ENCODE measurements at regions not wholly inside any gene's neighbourhood (a gene's known extent, or its start where the extent isn't known, plus 50 kb on each side); places are given as distances from the start of the nearest gene placed in this dataset.

DNA sequence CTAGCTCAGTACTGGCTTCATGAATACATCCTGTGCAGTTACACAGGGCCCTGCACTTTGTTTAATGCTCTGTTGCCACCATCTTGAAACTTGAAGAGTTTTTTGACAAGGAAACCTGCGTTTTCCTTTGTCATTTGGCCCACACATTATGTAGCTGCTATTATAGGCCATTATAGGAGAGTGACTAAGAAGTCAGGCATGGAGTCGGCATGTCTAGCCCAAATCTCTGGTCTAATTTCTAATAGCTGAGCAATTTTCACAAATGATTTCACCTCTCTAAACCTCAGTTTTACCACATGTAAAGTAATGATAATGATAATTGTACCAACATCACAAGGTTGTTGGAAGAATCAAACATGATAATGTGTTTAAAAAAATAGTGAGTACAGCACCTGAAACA, 67.1 kb upstream of the MYLIP start:
- Histone ChIP-seq H3K27me3 (ENCODE audit: low read depth) (no peaks in the 10 kb centered on the region), H3K4me3 (no peak overlapping the region), H3K36me3 (no peaks in the 10 kb centered on the region), H3K9me3 (no peaks in the 10 kb centered on the region), H3K27ac (no peak overlapping the region), H3K4me1 (no peaks in the 10 kb centered on the region)
- DNase-seq: no peak
- no peak for ATAC-seq
- TF ChIP-seq, protein P1, sequence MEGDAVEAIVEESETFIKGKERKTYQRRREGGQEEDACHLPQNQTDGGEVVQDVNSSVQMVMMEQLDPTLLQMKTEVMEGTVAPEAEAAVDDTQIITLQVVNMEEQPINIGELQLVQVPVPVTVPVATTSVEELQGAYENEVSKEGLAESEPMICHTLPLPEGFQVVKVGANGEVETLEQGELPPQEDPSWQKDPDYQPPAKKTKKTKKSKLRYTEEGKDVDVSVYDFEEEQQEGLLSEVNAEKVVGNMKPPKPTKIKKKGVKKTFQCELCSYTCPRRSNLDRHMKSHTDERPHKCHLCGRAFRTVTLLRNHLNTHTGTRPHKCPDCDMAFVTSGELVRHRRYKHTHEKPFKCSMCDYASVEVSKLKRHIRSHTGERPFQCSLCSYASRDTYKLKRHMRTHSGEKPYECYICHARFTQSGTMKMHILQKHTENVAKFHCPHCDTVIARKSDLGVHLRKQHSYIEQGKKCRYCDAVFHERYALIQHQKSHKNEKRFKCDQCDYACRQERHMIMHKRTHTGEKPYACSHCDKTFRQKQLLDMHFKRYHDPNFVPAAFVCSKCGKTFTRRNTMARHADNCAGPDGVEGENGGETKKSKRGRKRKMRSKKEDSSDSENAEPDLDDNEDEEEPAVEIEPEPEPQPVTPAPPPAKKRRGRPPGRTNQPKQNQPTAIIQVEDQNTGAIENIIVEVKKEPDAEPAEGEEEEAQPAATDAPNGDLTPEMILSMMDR (IDR thresholded peaks at IDR 0.05): no peak
- intact Hi-C loops (cut with DNase I): no loop called here

DNA sequence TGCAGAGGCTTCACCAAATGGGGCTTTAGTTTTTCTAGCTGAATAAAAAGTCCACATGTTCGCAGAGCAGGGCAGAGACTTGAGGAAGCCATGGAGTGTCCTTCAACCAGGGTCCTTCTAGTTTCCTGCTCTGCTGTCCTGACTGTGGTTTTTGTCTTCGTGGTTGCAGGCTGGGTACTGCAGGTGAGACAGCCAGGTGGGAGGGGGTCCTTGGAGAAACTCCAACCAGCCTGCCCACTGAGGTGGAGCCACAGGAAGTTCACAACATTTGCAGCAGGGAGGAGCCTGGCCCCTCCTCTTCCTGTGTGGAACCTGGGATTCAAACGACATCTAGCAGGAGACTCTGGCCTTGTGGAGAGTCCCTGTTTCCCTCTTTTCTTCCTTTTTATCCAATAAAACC, 68.8 kb upstream of the MYLIP start:
- TF ChIP-seq, protein P1 (IDR thresholded peaks at IDR 0.05): no peak
- Histone ChIP-seq H3K27me3 (ENCODE audit: low read depth) (no peaks in the 10 kb centered on the region), H3K4me1 (no peaks in the 10 kb centered on the region), H3K36me3 (no peaks in the 10 kb centered on the region), H3K9me3 (no peaks in the 10 kb centered on the region), H3K27ac (no peak overlapping the region), H3K4me3 (no peak overlapping the region)
- ATAC-seq (no peak), DNase-seq (no peak)
- intact Hi-C loops (cut with DNase I): no loop called here

DNA sequence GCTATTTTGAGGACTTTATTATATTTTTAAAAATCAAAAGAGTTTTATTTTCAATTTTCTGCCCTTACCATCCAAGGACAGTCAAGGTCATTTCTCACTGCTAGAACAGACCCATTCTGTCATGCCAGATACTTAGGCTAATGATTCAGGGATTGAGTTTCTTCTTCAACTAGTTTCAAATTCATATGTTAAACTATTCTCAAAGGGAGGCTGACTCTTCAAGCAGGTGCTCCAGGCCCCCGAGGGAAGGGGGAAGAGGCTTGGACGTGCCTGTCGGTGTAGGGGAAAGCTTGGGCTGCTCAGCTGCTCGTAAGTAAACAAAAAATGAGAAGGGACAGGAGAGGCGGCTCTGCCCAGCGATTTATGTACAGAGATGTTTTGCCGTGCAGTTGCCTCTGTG, 69.4 kb upstream of the MYLIP start:
- Histone ChIP-seq H3K27me3 (ENCODE audit: low read depth) (no peaks in the 10 kb centered on the region), H3K36me3 (no peaks in the 10 kb centered on the region), H3K4me1 (no peaks in the 10 kb centered on the region), H3K27ac (no peak overlapping the region), H3K9me3 (no peaks in the 10 kb centered on the region), H3K4me3 (no peak overlapping the region)
- DNase-seq: no peak
- no peak for ATAC-seq
- intact Hi-C loops (cut with DNase I): no loop called here
- TF ChIP-seq, protein P1 (IDR thresholded peaks at IDR 0.05): no peak

DNA sequence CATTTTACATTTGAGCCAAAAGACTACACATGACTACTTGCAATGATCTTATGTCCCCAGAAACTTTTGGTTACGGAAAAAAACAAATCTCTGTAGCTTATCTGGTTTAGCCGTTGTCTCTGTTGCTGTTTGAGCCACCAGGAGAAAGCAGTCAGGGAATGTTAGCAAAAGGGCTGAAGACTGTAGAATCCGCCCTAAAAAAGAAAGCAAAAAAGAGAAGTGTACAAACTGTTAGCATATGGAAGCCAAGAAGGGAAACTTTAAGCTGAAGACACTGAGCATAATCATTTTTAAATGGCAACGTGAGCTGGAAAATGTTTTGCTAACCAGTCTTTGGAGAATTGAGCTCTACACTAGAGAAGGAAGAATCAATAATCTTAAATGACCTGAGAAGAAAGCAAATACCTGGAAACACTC, 69.9 kb upstream of the MYLIP start:
- H3K9me3 ChIP-seq: no peaks in the 10 kb centered on the region
- ATAC-seq (no peak), DNase-seq (no peak)
- no peaks in the 10 kb centered on the region for H3K4me1 ChIP-seq
- no peak overlapping the region for H3K4me3 ChIP-seq
- H3K27me3 ChIP-seq (ENCODE audit: low read depth): no peaks in the 10 kb centered on the region
- intact Hi-C loops (cut with DNase I): no loop called here
- no peak overlapping the region for H3K27ac ChIP-seq
- TF ChIP-seq, protein P1 (IDR thresholded peaks at IDR 0.05): no peak
- H3K36me3 ChIP-seq: no peaks in the 10 kb centered on the region

DNA sequence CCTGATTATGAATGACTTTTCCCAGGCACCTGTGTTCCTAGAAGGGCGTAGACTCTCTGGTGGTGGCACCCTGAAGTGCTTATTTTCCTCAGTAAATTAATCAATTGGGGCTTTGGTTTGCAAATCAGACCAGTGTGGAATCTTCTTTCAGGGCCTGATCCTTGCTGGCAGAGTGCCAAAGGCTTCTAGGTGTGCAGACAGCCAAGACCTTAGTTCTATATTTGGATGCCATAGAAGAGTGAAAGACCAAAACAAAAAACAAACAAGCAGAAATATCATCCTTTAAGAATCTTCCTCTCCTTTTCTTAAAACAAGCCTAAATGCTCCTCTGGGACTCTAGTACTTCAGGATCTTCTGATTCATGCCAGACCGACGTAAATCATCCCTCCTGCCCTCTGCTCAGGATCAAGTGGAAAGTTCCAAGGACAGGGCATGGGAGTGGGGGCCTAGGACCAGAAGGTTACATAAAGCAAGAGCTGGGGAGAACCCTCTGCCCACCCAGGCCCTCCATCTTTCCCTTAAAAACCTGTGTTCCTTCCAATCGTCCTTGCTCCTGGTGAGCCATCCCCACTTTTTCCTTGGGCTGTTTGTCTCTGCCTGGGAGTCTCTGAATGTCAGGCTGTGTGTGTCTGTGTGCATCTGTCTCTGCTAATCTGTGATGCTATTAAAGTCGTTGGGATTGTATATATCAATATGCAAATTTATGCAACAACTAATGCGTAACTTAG, 70.5 kb upstream of the MYLIP start:
- TF ChIP-seq, protein P1 (IDR thresholded peaks at IDR 0.05): no peak
- Histone ChIP-seq H3K27me3 (ENCODE audit: low read depth) (no peaks in the 10 kb centered on the region), H3K4me1 (no peaks in the 10 kb centered on the region), H3K36me3 (no peaks in the 10 kb centered on the region), H3K9me3 (no peaks in the 10 kb centered on the region), H3K27ac (no peak overlapping the region), H3K4me3 (no peak overlapping the region)
- DNase-seq (no peak), ATAC-seq (no peak)
- intact Hi-C loops (cut with DNase I): no loop called here

Measured in lower lobe of right lung (tissue), 2 donors.